GM18498 (cell line): ENCODE measurements at regions not wholly inside any gene's neighbourhood (a gene's known extent, or its start where the extent isn't known, plus 50 kb on each side); places are given as distances from the start of the nearest gene placed in this dataset.

Experiments
- ATAC-seq: cut with Tn5 transposase; IDR thresholded peaks from one replicate; pipeline ENCODE4 v1.9.1; 2021; ENCODE audit warnings: mild to moderate bottlenecking, moderate library complexity; ENCODE audit not compliant: unreplicated experiment

- ATAC-seq, result no peak
These were observed 284.7 kb upstream of the SYT1 start for GRCh38 chr12:78579846-78580245.

- no peak for ATAC-seq
These were observed 284.3 kb upstream of the SYT1 start for GRCh38 chr12:78580296-78580695.

GRCh38 chr12:78584695-78585094 lies 279.9 kb upstream of the SYT1 start:
- no peak for ATAC-seq

- no peak for ATAC-seq
These were observed 279.4 kb upstream of the SYT1 start for GRCh38 chr12:78585132-78585531.

- ATAC-seq, result no peak
These were observed 277.8 kb upstream of the SYT1 start for GRCh38 chr12:78586790-78587189.

- no peak for ATAC-seq
These were observed 265.2 kb upstream of the SYT1 start for GRCh38 chr12:78599366-78599765.

GRCh38 chr12:78600541-78600940 lies 264.0 kb upstream of the SYT1 start:
- ATAC-seq, result no peak

GRCh38 chr12:78611504-78611903 lies 253.1 kb upstream of the SYT1 start:
- ATAC-seq, result no peak

- no peak for ATAC-seq
These were observed 252.4 kb upstream of the SYT1 start for GRCh38 chr12:78612190-78612589.

GRCh38 chr12:78617683-78618082 lies 246.9 kb upstream of the SYT1 start:
- no peak for ATAC-seq

GRCh38 chr12:78622529-78623195 lies 241.9 kb upstream of the SYT1 start:
- no peak for ATAC-seq

- ATAC-seq, result no peak
These were observed 236.0 kb upstream of the SYT1 start for GRCh38 chr12:78628491-78629100.

- no peak for ATAC-seq
These were observed 228.2 kb upstream of the SYT1 start for GRCh38 chr12:78636231-78636855.

- ATAC-seq, result no peak
These were observed 222.6 kb upstream of the SYT1 start for GRCh38 chr12:78641837-78642423.

GRCh38 chr12:78645956-78646355 lies 218.6 kb upstream of the SYT1 start:
- no peak for ATAC-seq

GRCh38 chr12:78651755-78652154 lies 212.8 kb upstream of the SYT1 start:
- ATAC-seq, result no peak

- ATAC-seq, result no peak
These were observed 198.0 kb upstream of the SYT1 start for GRCh38 chr12:78666584-78666983.

GRCh38 chr12:78671295-78671694 lies 193.3 kb upstream of the SYT1 start:
- no peak for ATAC-seq

GRCh38 chr12:78672033-78672432 lies 192.5 kb upstream of the SYT1 start:
- ATAC-seq, result no peak

GRCh38 chr12:78674311-78675090 lies 190.1 kb upstream of the SYT1 start:
- ATAC-seq, result no peak

- no peak for ATAC-seq
These were observed 184.0 kb upstream of the SYT1 start for GRCh38 chr12:78680596-78680995.
